Astrocyte of the spinal cord (primary cell): ENCODE measurements at regions not wholly inside any gene's neighbourhood (a gene's known extent, or its start where the extent isn't known, plus 50 kb on each side); places are given as distances from the start of the nearest gene placed in this dataset.

Experiments
- DNase-seq: peaks from one replicate; pipeline ENCODE4 v3.0.0; 2011; ENCODE audit warnings: low read depth, low spot score
- H3K4me3 ChIP-seq: 2 replicates; pipeline ENCODE4 v1.5.1; 2011; ENCODE audit warnings: low read depth, mild to moderate bottlenecking, low read length, moderate library complexity
- CTCF ChIP-seq: IDR thresholded peaks from 2 replicates; pipeline ENCODE4 v1.5.1; 2012; ENCODE audit warnings: low read depth, mild to moderate bottlenecking, low read length, inconsistent platforms
- in situ Hi-C: cut with HindIII; loops from 2 replicates; pipeline ENCODE4 v1.10.0; 2017; ENCODE audit warnings: low sequenced_read_pairs

GRCh38 chr6:43873806-43874714 is 104.0 kb downstream of the VEGFA start:
- in situ Hi-C loops, result no loop called here
- no peak for DNase-seq
- TF ChIP-seq CTCF, result no peak
- H3K4me3 ChIP-seq, result no peak overlapping the region

GRCh38 chr6:43871933-43872332 is 101.9 kb downstream of the VEGFA start:
- H3K4me3 ChIP-seq, result no peak overlapping the region
- in situ Hi-C loops, result no loop called here
- no peak for TF ChIP-seq CTCF
- DNase-seq, result no peak

- in situ Hi-C loops, result no loop called here
- no peak for DNase-seq
- H3K4me3 ChIP-seq, result no peak overlapping the region
- TF ChIP-seq CTCF, result no peak
Measured at GRCh38 chr6:43871284-43871683, 101.3 kb downstream of the VEGFA start.

GRCh38 chr6:43870660-43871061 is 100.7 kb downstream of the VEGFA start:
- no peak overlapping the region for H3K4me3 ChIP-seq
- in situ Hi-C loops, result no loop called here
- DNase-seq, result no peak
- TF ChIP-seq CTCF, result no peak

GRCh38 chr6:43869792-43870659 is 100.0 kb downstream of the VEGFA start:
- in situ Hi-C loops, result no loop called here
- H3K4me3 ChIP-seq, result no peak overlapping the region
- TF ChIP-seq CTCF, result no peak
- DNase-seq, result no peak

GRCh38 chr6:43869079-43869710 is 99.2 kb downstream of the VEGFA start:
- in situ Hi-C loops, result no loop called here
- no peak for DNase-seq
- H3K4me3 ChIP-seq, result no peak overlapping the region
- TF ChIP-seq CTCF, result no peak
